ENCODE measurements at regions not wholly inside any gene's neighbourhood (a gene's known extent, or its start where the extent isn't known, plus 50 kb on each side); places are given as distances from the start of the nearest gene placed in this dataset.

DNA sequence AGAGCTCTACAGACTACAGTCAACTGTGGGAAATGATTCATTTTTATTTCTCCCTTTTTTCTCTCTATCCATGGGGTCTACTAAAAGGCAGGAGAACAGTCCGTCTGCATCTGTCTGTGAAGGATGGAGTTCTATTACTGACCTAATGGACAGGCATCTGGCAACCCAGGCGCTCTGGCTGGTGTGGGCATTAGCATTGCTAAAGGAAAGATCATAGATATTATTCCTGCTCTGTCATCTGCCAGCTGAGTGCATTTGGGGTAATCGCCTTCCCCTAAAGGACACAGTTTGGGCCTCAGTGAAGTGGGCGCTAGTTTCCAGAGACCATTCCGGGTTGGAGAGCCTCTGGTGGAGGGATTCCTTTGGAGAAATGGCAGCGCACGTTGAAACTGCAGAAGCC lies 201.3 kb upstream of the TCERG1L start:
- intact Hi-C loops (cut with DNase I), result no loop called here
- Histone ChIP-seq H3K9me3 (peaks cover 0 to 24% (median 8%) of the 10 kb centered on the region in 4 donors), H3K4me3 (no peak overlapping the region), H3K36me3 (no peaks in the 10 kb centered on the region), H3K4me1 (no peaks in the 10 kb centered on the region), H3K27me3 (peaks cover 0 to 37% (median 0%) of the 10 kb centered on the region in 4 donors), H3K27ac (replicated peaks in 1 of 4) (no peak overlapping the region)
- DNase-seq (ENCODE audit: extremely low spot score), result peak; percentile 34
- WGBS, result 80% methylated on average over 7 of the region's 7 CpGs
- TF ChIP-seq EP300 (IDR thresholded peaks at IDR 0.05), result no peak
- TF ChIP-seq POLR2AphosphoS5 (IDR thresholded peaks at IDR 0.05), result no peak

DNA sequence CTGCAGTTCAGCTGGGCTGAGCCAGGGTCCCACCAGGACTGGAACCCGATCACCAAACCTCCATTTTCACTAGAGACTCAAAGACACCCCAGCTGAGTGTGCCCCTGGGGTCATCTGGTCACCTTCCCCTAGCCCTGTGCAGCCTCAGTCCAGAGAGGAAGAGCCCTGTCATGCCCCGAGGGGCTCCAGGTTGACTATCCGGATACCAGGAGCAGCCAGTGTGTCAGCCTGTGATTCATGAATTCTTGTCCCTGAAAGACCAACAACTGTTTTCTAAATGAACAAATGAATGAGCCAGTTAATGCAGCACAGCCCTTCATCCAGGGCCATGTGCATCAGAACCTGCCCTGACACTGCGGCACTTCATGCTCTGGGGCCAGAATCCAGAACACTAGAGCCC lies 201.9 kb upstream of the TCERG1L start:
- TF ChIP-seq EP300 (IDR thresholded peaks at IDR 0.05) (no peak), POLR2AphosphoS5 (IDR thresholded peaks at IDR 0.05) (no peak), POLR2A (IDR thresholded peaks at IDR 0.05; ENCODE audit: low read depth) (no peak)
- TF ChIP-seq, protein P1, sequence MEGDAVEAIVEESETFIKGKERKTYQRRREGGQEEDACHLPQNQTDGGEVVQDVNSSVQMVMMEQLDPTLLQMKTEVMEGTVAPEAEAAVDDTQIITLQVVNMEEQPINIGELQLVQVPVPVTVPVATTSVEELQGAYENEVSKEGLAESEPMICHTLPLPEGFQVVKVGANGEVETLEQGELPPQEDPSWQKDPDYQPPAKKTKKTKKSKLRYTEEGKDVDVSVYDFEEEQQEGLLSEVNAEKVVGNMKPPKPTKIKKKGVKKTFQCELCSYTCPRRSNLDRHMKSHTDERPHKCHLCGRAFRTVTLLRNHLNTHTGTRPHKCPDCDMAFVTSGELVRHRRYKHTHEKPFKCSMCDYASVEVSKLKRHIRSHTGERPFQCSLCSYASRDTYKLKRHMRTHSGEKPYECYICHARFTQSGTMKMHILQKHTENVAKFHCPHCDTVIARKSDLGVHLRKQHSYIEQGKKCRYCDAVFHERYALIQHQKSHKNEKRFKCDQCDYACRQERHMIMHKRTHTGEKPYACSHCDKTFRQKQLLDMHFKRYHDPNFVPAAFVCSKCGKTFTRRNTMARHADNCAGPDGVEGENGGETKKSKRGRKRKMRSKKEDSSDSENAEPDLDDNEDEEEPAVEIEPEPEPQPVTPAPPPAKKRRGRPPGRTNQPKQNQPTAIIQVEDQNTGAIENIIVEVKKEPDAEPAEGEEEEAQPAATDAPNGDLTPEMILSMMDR (IDR thresholded peaks at IDR 0.05), result no peak
- H3K9me3 ChIP-seq, result peaks cover 0 to 24% (median 8%) of the 10 kb centered on the region in 4 donors
- no peak overlapping the region for H3K27ac ChIP-seq (replicated peaks in 1 of 4)
- H3K4me3 ChIP-seq, result no peak overlapping the region
- H3K4me1 ChIP-seq, result no peaks in the 10 kb centered on the region
- no peaks in the 10 kb centered on the region for H3K36me3 ChIP-seq
- peaks cover 0 to 43% (median 0%) of the 10 kb centered on the region in 4 donors for H3K27me3 ChIP-seq
- intact Hi-C loops (cut with DNase I), result no loop called here
- 77% methylated on average over 4 of the region's 4 CpGs for WGBS
- DNase-seq (ENCODE audit: extremely low spot score), result no peak

DNA sequence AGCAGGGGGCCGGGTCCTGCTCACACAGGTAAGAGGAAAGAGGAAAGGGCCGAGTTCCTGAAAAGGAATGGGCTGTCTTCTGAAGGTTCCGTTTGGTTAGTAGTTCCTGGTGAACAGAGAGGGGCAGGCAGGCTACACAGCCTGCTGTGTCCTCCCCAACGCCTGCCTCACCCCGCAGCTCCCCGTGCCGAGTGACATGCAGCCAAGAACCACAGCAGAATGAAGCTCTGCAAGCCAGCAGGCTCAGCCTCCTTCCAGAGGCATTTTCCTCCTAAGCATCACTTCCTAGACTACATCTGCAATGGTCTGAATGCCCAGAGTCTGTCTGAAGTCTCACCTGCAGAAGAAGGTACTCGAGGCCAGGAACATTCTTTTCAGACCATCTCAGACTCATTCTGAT lies 202.4 kb upstream of the TCERG1L start:
- TF ChIP-seq POLR2A (IDR thresholded peaks at IDR 0.05; ENCODE audit: low read depth), result no peak
- TF ChIP-seq, protein P1 (IDR thresholded peaks at IDR 0.05), result no peak
- TF ChIP-seq POLR2AphosphoS5 (IDR thresholded peaks at IDR 0.05), result no peak
- TF ChIP-seq EP300 (IDR thresholded peaks at IDR 0.05), result no peak
- Histone ChIP-seq H3K4me1 (no peaks in the 10 kb centered on the region), H3K4me3 (no peak overlapping the region), H3K9me3 (peaks cover 0 to 24% (median 8%) of the 10 kb centered on the region in 4 donors), H3K27ac (replicated peaks in 1 of 4) (no peak overlapping the region), H3K27me3 (peaks cover 0 to 45% (median 0%) of the 10 kb centered on the region in 4 donors), H3K36me3 (no peaks in the 10 kb centered on the region)
- 64% methylated on average over 8 of the region's 8 CpGs for WGBS
- intact Hi-C loops (cut with DNase I), result no loop called here
- no peak for DNase-seq (ENCODE audit: extremely low spot score)

DNA sequence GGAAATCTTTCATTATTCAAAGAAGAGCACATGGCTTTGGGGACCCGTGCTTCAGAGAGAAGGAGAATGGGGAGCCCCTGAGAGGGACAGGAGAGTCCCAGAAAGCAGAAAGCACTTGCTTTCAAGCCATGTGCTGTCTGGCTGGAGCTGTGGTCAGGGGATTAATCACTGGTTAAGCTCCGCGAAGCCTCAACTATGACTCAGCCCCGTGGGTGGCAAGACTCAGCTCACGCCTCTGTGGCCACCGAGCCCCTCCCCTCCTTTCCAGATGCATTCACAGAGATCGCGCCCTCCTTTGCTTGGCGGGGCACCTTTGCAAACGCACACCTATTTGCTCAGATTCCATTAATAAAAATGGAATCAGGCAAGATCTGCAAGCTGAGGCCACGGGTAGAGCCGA lies 202.9 kb upstream of the TCERG1L start:
- intact Hi-C loops (cut with DNase I), result no loop called here
- peaks cover 0 to 45% (median 0%) of the 10 kb centered on the region in 4 donors for H3K27me3 ChIP-seq
- no peaks in the 10 kb centered on the region for H3K4me1 ChIP-seq
- no peak overlapping the region for H3K4me3 ChIP-seq
- no peak overlapping the region for H3K27ac ChIP-seq (replicated peaks in 1 of 4)
- H3K9me3 ChIP-seq, result peaks cover 0 to 20% (median 8%) of the 10 kb centered on the region in 4 donors
- TF ChIP-seq POLR2A (IDR thresholded peaks at IDR 0.05; ENCODE audit: low read depth), result no peak
- no peak for TF ChIP-seq EP300 (IDR thresholded peaks at IDR 0.05)
- TF ChIP-seq POLR2AphosphoS5 (IDR thresholded peaks at IDR 0.05), result no peak
- TF ChIP-seq, protein P1 (IDR thresholded peaks at IDR 0.05), result no peak
- no peak for DNase-seq (ENCODE audit: extremely low spot score)
- no peaks in the 10 kb centered on the region for H3K36me3 ChIP-seq
- WGBS, result 47% methylated on average over 12 of the region's 12 CpGs

DNA sequence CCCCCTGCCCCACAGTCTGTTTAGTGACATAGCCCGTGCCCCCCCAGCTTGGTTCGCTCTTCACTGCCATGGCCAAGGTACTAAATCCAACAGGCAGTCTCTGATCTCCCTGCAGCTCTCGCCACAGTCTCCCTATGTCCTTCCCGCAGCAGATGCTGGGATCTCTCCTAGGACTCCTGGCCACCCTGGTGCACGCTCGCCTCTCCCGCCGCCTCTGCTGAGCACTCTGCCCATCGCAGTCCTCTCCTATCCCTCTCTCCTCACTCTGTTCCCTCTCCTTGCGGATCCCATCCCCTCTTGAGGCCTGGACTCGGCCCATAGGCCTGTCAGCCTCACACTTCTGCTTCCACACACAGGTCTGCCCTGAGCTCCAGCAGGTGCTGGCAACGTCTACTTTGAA lies 204.8 kb upstream of the TCERG1L start:
- H3K9me3 ChIP-seq, result peaks cover 0 to 5% (median 0%) of the 10 kb centered on the region in 4 donors
- H3K4me1 ChIP-seq, result no peaks in the 10 kb centered on the region
- no peaks in the 10 kb centered on the region for H3K36me3 ChIP-seq
- 89% methylated on average over 12 of the region's 12 CpGs for WGBS
- no peak overlapping the region for H3K4me3 ChIP-seq
- H3K27me3 ChIP-seq, result peaks cover 0 to 53% (median 0%) of the 10 kb centered on the region in 4 donors
- H3K27ac ChIP-seq (replicated peaks in 1 of 4), result no peak overlapping the region
- no peak for TF ChIP-seq EP300 (IDR thresholded peaks at IDR 0.05)
- TF ChIP-seq, protein P1 (IDR thresholded peaks at IDR 0.05), result no peak
- TF ChIP-seq POLR2AphosphoS5 (IDR thresholded peaks at IDR 0.05), result no peak
- TF ChIP-seq POLR2A (IDR thresholded peaks at IDR 0.05; ENCODE audit: low read depth), result no peak
- DNase-seq (ENCODE audit: extremely low spot score), result no peak
- intact Hi-C loops (cut with DNase I), result no loop called here
